NB4 (cell line): ENCODE measurements at regions not wholly inside any gene's neighbourhood (a gene's known extent, or its start where the extent isn't known, plus 50 kb on each side); places are given as distances from the start of the nearest gene placed in this dataset.

Experiments
- CTCF ChIP-seq: IDR thresholded peaks from one replicate; pipeline ENCODE4 v1.5.1; 2012; ENCODE audit warnings: low read depth, low read length
- MAX ChIP-seq: IDR thresholded peaks from 2 replicates; pipeline ENCODE4 v1.6.1; 2011; ENCODE audit warnings: low read depth, low read length
- POLR2A ChIP-seq: IDR thresholded peaks from 2 replicates; pipeline ENCODE4 v1.6.1; 2011; ENCODE audit warnings: mild to moderate bottlenecking; ENCODE audit not compliant: insufficient read length; ENCODE audit errors: extremely low read depth

DNA sequence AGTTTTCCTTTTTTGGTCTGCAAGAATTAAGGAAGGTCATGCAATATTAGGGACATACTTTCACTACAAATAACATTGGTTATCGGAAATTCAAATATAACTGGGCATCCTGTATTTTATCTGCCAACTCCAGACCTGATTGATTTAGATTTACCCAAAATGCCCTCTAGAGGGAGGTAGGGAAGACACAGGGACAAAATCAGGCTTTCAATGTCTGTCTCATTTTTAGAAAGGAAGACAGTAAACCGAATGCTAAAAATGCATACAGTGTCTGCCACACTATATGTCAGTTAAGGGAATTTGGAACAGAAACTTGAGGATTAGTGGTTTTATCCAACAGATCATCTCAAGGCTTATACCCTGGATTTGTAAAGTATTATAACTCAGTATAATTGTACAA is 161.7 kb upstream of the SOX9 start:
- TF ChIP-seq CTCF (peak; percentile 43), POLR2A (no peak), MAX (no peak)
